Motor neuron (in vitro differentiated cells): ENCODE measurements at regions not wholly inside any gene's neighbourhood (a gene's known extent, or its start where the extent isn't known, plus 50 kb on each side); places are given as distances from the start of the nearest gene placed in this dataset.

ENCODE experiments used
- ATAC-seq, 8 experiments: fragments of 200-7000 bp; cut with Tn5 transposase; replicated peaks in 6 of 8; 2 replicates each; pipeline ENCODE4 v1.8.0; 2021; ENCODE audit warnings: mild to moderate bottlenecking in 8 of 8, moderate library complexity in 8 of 8
- H3K27ac ChIP-seq, 2 donors: fragments of 250-450 bp; sonication (Bioruptor Pico); 2 replicates each; pipeline ENCODE4 v1.9.0; 2021; ENCODE audit warnings: antibody characterized with exemption in 2 of 2, mild to moderate bottlenecking in 2 of 2, moderate library complexity in 1 of 2
- H3K4me1 ChIP-seq, 2 donors: fragments of 250-450 bp; sonication (Bioruptor Pico); replicated peaks in 1 of 2; 2 replicates each; pipeline ENCODE4 v1.6.1; 2021; ENCODE audit warnings: antibody characterized with exemption in 2 of 2, mild to moderate bottlenecking in 2 of 2, moderate library complexity in 1 of 2
- H3K4me3 ChIP-seq, 5 donors: fragments of 250-450 bp; sonication (Bioruptor Pico); 2 replicates each; pipeline ENCODE4 v1.9.0; 2021; ENCODE audit warnings: antibody characterized with exemption in 5 of 5, mild to moderate bottlenecking in 5 of 5, moderate library complexity in 4 of 5
- WGBS, 10 experiments: fragments of 450-650 bp; shearing (Covaris generic); methylation state at CpG; one replicate each; pipeline ENCODE4 v1.0.0; 2022; 5-methylcytosine and 5-hydroxymethylcytosine counted together
- in situ Hi-C, 9 experiments: fragments of 400-800 bp; cut with MboI; loops; one replicate each; pipeline ENCODE4 v1.15.0; 2021; ENCODE audit warnings: low sequenced_read_pairs in 9 of 9, low pct_unique_long_range_greater_than_20kb in 2 of 9; ENCODE audit not compliant: unreplicated experiment in 9 of 9

DNA sequence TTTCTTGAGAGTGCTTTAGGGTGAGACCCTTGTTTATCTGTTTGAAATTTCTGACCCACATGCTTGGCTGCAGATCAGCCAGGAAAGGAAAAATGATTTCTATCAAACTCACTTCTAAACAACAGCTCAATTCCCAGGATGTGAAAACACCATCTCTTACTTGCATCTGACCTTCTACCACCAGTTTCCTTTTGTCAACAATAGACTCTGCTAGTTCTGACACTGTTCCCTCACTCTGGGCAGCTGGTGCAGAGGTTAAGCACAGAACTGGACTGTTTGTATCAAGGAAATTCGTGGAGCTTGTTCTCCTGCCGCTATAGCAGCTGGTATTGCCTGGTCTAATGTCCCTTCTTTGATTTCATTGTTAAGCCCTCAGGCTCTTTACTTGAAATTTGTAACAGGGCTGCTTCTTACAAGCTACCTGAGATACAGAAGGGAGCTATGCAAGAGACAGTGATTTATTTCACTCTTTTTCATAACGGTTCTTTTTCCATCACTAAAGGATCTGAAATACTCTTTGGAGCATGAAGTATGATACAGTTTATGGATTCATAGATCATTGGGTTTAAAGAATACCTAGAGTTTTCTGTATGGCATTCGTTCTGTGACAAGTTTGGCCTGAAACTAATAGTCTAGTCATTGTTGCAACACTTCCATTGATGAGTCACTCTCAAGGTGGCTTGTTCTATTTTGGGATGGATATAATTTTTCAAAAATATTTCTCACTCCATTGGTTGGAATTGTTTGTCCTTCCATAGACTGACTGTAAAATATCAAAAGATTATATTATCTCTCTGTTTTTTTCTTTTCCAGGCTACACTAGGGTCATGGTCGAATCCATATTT is 178.2 kb upstream of the ZC3H12C start:
- in situ Hi-C loops = loop anchor here in 1 of 9 experiments (25.0 kb wide), 2 partner anchors 478 to 1203 kb away; no protein-coding TSS in a partner anchor
- H3K27ac ChIP-seq = no peak overlapping the region
- no peak overlapping the region for H3K4me3 ChIP-seq
- WGBS, 10 experiments = 22 to 96% (median 80%) methylated on average over 2 to 5 of the region's 5 CpGs
- peak in 1 of 8 experiments; percentile 57 for ATAC-seq
- no peaks in the 10 kb centered on the region for H3K4me1 ChIP-seq

- H3K4me3 ChIP-seq = no peak overlapping the region
- WGBS, 10 experiments = 0 to 63% (median 27%) methylated on average over 1 to 3 of the region's 3 CpGs
- no peak overlapping the region for H3K27ac ChIP-seq
- no peaks in the 10 kb centered on the region for H3K4me1 ChIP-seq
- no peak for ATAC-seq
- in situ Hi-C loops = loop anchor here in 3 of 9 experiments (25.0 kb wide), 1 partner anchor 1215 kb away; no protein-coding TSS in a partner anchor
Observed at GRCh38 chr11:109926941-109927340, 166.3 kb upstream of the ZC3H12C start.

DNA sequence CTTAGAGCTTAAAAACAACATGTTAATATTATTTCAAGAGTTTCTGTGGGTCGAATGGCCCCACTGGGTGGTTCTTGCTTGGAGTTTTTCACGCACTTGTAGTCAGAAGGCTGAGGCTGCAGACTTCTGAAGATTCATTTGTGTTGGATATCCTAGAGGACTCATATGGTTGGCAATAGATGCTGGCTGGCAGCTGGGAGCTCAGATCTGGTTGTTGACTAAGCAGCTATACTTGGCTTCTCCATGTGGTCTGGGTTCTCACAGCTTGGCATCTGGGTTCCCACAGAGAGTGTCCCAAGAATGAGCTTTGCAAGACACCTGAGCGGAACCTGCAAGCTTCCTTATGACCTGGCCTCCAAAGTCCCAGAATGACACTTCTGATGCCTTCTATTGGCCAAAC is 163.9 kb upstream of the ZC3H12C start:
- 11 to 100% (median 86%) methylated on average over 1 to 3 of the region's 3 CpGs; no CpG with 5 or more reads in 3 of the 10 experiments for WGBS, 10 experiments

DNA sequence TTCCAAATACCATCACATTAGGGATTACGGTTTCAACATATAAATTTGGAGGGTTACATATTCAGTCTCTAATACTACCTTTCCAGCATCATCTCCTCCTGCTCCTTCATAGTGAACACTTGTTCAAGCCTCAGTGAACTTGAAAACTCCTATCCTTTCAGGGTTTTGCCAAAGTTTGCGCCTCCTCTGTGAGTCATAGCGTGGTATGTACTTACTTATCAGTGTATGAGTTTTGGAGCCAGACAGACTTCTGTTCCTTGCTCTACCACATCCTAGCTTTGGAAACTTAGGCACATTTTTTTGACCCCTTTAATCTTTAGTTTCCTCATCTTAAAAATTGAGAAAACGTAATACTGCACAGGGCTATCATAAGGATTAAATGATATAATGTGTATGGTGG is 160.1 kb upstream of the ZC3H12C start:
- in situ Hi-C loops = loop anchor here in 3 of 9 experiments (25.0 kb wide), 1 partner anchor 1221 kb away; no protein-coding TSS in a partner anchor
- Histone ChIP-seq H3K27ac (no peak overlapping the region), H3K4me1 (peaks cover 3% of the 10 kb centered on the region in 2 donors), H3K4me3 (no peak overlapping the region)
- ATAC-seq = no peak
- WGBS, 10 experiments = 33 to 100% (median 92%) methylated on average over 1 to 4 of the region's 4 CpGs; no CpG with 5 or more reads in 1 of the 10 experiments

More for the DNA sequence above, 163.9 kb upstream of the ZC3H12C start:
- Histone ChIP-seq H3K27ac (no peak overlapping the region), H3K4me3 (no peak overlapping the region), H3K4me1 (no peaks in the 10 kb centered on the region)
- in situ Hi-C loops = loop anchor here in 3 of 9 experiments (25.0 kb wide), 1 partner anchor 1217 kb away; no protein-coding TSS in a partner anchor
- no peak for ATAC-seq

GRCh38 chr11:109934151-109934550 is 159.0 kb upstream of the ZC3H12C start:
- Histone ChIP-seq H3K4me1 (peaks cover 3% of the 10 kb centered on the region in 2 donors), H3K4me3 (no peak overlapping the region), H3K27ac (no peak overlapping the region)
- no peak for ATAC-seq
- WGBS, 10 experiments = 82 to 100% (median 100%) methylated on average over 1 to 2 of the region's 2 CpGs; no CpG with 5 or more reads in 7 of the 10 experiments
- in situ Hi-C loops = loop anchor here in 3 of 9 experiments (25.0 kb wide), 1 partner anchor 1222 kb away; no protein-coding TSS in a partner anchor

- ATAC-seq = peak; percentile 51 to 78 (median 65)
- Histone ChIP-seq H3K4me1 (peaks cover 3% of the 10 kb centered on the region in 2 donors), H3K4me3 (no peak overlapping the region), H3K27ac (no peak overlapping the region)
- in situ Hi-C loops = loop anchor here in 3 of 9 experiments (25.0 kb wide), 1 partner anchor 1224 kb away; no protein-coding TSS in a partner anchor
- WGBS, 10 experiments = 0 to 68% (median 53%) methylated on average over 1 to 2 of the region's 2 CpGs; no CpG with 5 or more reads in 1 of the 10 experiments
Observed at GRCh38 chr11:109936661-109937180, 156.5 kb upstream of the ZC3H12C start.

GRCh38 chr11:109937968-109938367 is 155.2 kb upstream of the ZC3H12C start:
- no peak for ATAC-seq
- in situ Hi-C loops = loop anchor here in 3 of 9 experiments (25.0 kb wide), 1 partner anchor 1226 kb away; no protein-coding TSS in a partner anchor
- Histone ChIP-seq H3K27ac (no peak overlapping the region), H3K4me3 (no peak overlapping the region), H3K4me1 (peaks cover 3% of the 10 kb centered on the region in 2 donors)

GRCh38 chr11:109939166-109939810 is 153.9 kb upstream of the ZC3H12C start:
- ATAC-seq = peak; percentile 60 to 87 (median 83)
- WGBS, 10 experiments = 0 to 13% (median 5%) methylated on average over 1 of the region's 1 CpG; no CpG with 5 or more reads in 6 of the 10 experiments
- in situ Hi-C loops = loop anchor here in 3 of 9 experiments (25.0 kb wide), 1 partner anchor 1227 kb away; no protein-coding TSS in a partner anchor
- Histone ChIP-seq H3K4me1 (peaks cover 3% of the 10 kb centered on the region in 2 donors), H3K27ac (no peak overlapping the region), H3K4me3 (no peak overlapping the region)

DNA sequence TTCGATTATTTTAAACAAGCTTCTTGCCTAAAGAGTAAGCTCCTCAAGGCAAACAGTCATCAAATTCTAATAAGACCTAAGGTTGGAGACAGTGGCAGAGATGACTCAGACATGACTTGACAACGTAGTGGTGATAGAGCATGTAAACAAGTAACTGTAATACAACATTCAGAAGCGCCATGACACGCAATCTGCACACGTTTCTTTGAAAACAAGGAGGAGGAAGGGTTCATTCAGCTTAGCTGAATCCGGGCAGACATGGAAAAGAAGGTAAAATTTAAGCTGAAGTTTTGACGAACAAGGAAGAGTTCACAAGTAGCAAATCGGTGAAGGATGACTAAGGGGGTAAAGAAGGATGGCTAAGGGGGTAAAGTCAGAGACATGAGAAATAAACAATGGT is 152.4 kb upstream of the ZC3H12C start:
- no peak overlapping the region for H3K27ac ChIP-seq
- ATAC-seq = peak in 3 of 8 experiments; percentile 45 to 62 (median 59)
- peaks cover 3% of the 10 kb centered on the region in 2 donors for H3K4me1 ChIP-seq
- 41 to 95% (median 82%) methylated on average over 5 to 8 of the region's 8 CpGs for WGBS, 10 experiments
- in situ Hi-C loops = loop anchor here in 3 of 9 experiments (25.0 kb wide), 1 partner anchor 1229 kb away; no protein-coding TSS in a partner anchor
- no peak overlapping the region for H3K4me3 ChIP-seq

- peak in 4 of 8 experiments; percentile 26 to 37 (median 34) for ATAC-seq
- Histone ChIP-seq H3K4me3 (no peak overlapping the region), H3K27ac (no peak overlapping the region), H3K4me1 (peaks cover 0 to 5% of the 10 kb centered on the region in 2 donors)
- 24 to 89% (median 67%) methylated on average over 3 to 6 of the region's 6 CpGs for WGBS, 10 experiments
- in situ Hi-C loops = loop anchor here in 3 of 9 experiments (25.0 kb wide), 1 partner anchor 1233 kb away; no protein-coding TSS in a partner anchor
Observed at GRCh38 chr11:109945626-109946321, 147.4 kb upstream of the ZC3H12C start.

- in situ Hi-C loops = loop anchor here in 3 of 9 experiments (25.0 kb wide), 1 partner anchor 1234 kb away; no protein-coding TSS in a partner anchor
- H3K27ac ChIP-seq = no peak overlapping the region
Observed at GRCh38 chr11:109946322-109946846, 146.8 kb upstream of the ZC3H12C start.

More at GRCh38 chr11:109946322-109946846, 146.8 kb upstream of the ZC3H12C start:
- Histone ChIP-seq H3K4me3 (peak overlapping the region in 3 of 5 donors; percentile 5 to 16 (median 9)), H3K4me1 (peaks cover 0 to 5% of the 10 kb centered on the region in 2 donors)
- peak; percentile 96 to 100 (median 100) for ATAC-seq
- WGBS, 10 experiments = 0 to 89% (median 12%) methylated on average over 1 to 7 of the region's 8 CpGs; no CpG with 5 or more reads in 2 of the 10 experiments
